Epidermal melanocyte (primary cell): ENCODE measurements at regions not wholly inside any gene's neighbourhood (a gene's known extent, or its start where the extent isn't known, plus 50 kb on each side); places are given as distances from the start of the nearest gene placed in this dataset.
A peak's percentile ranks its signal among the peaks of the same experiment; 100 is the strongest.
"Not testable (repeated sequence)": the region's sequence is repeated elsewhere in the genome, so short reads cannot be mapped to it uniquely, and the experiment has no call there.

ENCODE experiments used
- DNase-seq: peaks from one replicate; pipeline ENCODE4 v3.0.0; 2011; ENCODE audit warnings: low spot score; ENCODE audit not compliant: insufficient read length

GRCh38 chr13:28573595-28574373 lies 78.9 kb upstream of the FLT1 start:
- DNase-seq: no peak

GRCh38 chr13:28572871-28573270 lies 77.9 kb upstream of the FLT1 start:
- DNase-seq: no peak

DNA sequence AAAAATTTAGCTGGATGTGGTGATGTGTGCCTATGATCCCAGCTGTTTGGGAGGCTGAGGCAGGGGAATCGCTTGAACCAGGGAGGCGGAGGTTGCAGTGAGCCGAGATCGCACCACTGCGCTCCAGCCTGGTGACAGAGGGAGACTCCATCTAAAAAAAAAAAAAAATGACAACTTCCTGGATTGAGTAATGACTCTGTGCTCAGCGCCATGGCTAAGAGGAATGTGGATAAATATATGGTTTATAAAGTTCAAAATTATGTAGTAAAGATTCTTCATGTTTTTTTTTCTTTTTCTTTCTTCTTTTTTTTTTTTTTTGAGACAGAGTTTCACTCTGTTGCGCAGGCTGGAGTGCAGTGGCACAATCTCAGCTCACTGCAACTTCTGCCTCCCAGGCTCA lies 75.4 kb upstream of the FLT1 start:
- DNase-seq: not testable (repeated sequence)

DNA sequence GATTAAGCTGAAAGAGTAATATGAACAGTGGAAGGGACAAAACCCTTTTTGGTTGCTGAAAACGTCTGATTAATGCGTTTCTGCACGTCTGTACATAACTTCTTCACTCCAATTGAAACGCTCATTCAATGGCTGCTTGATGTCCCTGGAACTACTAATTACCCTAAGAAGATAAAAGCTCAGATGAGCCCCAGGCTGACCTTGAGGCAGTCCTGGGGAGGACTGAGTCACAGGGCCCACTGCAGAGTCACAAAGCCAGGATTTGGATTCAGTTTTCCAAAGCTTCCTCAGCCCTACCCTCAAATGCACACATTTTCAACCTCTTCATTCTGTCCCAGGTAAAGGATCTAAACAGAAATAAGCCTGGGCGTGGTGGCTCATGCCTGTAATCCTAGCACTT lies 75.0 kb upstream of the FLT1 start:
- DNase-seq: no peak

DNA sequence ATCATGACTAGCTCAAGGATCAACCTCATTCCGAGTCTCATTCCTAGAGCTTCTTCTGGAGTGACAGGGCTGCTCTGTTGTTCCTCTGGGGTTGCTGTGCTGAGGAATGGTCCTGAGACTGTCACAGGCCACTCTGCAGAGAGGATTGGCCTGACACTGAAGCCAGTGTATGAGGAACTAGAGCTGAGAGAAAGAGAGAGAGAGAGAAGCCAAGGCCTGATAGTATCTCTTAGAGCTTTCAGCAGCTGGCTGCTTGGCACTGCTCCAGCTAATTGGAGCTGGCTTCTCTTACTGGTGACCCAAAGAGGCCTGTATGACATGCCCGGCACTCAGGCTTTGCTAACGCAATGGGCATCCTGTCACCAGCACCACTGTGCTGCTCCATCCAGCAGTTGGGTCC lies 73.4 kb upstream of the FLT1 start:
- no peak for DNase-seq

DNA sequence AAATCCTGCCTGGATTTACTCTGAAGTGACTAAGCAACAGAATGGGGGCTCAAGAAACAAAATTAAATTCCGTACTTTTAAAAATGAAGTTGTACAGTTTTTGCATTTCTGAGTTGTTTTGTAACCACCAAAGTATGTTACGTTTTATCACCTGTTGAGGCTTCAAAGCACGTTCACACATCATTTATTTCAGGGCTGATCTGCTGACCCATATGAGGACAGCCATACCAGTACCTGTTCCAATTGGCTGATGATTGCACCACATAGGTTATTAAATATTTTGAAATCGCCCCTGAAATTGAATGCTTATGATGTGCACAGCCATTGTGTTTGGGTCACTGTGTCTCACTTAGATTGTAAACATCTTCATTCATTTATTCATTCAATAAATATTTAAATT lies 72.0 kb upstream of the FLT1 start:
- DNase-seq: no peak

DNA sequence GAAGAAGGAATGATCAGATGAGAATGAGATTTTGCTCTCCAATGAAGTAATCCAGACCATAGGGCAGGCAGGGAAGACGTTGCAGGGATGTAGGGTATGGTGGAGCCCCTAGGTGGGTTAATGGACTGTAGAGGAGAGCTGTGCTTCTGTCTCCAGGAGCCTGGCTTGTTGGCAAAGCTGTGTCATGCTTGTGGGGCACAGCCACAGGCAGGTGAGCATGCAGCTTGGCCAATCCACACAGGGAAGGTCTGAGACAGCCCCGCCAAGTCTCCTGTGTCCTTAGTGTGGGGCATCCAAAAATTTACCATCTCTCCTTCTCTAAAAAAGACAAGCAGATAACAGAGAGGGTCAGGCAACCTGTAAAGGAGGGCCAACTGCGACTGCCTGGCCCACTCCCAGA lies 71.4 kb upstream of the FLT1 start:
- DNase-seq: no peak

DNA sequence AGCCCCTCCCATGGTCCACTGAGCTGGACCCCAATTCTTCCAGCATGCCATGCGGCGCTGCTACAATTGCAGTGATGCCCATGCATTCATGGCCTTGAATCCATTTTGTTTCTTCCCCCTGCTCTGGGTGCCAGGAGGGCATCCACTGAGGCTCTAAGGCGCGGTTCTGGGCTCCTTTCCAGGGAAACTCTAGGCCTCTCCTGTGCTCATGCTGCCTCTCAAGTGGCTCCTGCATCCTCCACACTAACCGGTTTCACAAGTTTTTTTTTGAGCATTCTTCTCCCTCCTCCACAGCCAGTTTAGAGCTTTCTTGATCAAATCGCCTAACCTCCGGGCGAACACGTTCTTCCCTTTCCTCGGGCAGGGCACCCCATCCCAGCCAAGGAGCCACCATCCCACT lies 69.1 kb upstream of the FLT1 start:
- no peak for DNase-seq

DNA sequence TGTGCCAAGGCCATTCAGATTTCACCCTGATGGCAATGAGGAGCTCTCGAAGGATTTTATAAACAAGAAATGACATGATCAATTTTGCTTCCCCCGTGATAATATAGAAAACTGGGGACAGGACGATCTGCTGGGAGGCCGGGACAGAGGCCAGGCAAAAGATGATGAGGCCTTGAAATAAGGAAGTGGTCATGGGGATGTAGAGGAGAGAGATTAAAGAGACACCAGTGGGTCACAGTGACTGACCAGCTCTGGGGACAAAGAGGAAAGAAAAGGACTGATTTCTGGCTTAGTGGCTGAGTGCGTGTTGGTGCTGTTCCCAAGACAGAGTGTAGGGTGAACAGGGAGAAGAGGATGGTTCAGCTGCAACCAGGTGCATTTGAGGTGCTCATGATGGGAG lies 68.7 kb upstream of the FLT1 start:
- DNase-seq: no peak

DNA sequence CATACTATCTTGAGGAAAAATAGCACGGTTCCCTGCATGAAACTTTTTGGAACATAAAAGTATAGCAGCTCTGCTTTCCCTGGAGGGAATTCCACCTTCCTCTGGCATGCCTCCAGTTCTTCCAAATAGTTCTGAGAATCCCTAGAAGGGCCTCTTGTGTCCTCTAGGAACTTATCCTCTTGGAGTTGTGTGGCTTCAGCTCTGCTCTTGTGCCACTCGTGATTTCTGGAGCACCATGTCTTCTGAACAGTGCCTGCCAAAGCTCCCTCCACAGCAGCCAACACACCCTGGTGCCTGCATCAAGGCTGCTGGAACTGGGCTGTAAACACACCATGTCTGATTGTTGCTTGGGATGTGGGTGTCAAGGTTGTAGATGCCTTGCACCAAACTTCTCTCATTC lies 65.7 kb upstream of the FLT1 start:
- DNase-seq: no peak

DNA sequence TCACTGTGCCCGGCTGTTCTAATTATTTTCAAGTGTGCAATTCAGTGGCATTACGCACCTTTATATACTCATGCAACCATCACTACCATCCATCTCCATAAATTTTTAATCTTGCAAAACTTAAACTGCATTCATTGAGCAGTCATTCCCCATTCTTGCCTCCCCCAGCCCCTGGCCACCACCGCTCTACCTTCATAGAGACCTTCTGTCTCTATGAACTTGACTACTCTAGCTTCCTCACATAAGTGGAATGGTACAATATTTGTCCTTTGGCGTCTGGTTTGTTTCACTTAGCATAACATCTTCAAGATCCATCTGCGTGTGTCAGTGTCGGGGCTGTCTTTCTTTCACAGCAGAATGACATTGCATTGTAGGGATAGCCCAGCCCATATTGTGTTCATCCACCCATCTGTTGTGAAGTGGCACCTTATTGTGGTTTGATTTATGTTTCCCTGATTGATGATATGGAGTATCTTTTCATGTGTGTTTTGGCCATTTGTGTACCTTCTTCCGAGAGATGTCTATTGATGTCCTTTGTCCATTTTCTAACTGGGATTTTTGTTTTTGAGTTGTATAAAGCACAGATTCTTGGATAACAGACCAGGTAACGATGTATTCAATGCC lies 64.8 kb upstream of the FLT1 start:
- DNase-seq: no peak

GRCh38 chr13:28558567-28558966 lies 63.6 kb upstream of the FLT1 start:
- DNase-seq: no peak

DNA sequence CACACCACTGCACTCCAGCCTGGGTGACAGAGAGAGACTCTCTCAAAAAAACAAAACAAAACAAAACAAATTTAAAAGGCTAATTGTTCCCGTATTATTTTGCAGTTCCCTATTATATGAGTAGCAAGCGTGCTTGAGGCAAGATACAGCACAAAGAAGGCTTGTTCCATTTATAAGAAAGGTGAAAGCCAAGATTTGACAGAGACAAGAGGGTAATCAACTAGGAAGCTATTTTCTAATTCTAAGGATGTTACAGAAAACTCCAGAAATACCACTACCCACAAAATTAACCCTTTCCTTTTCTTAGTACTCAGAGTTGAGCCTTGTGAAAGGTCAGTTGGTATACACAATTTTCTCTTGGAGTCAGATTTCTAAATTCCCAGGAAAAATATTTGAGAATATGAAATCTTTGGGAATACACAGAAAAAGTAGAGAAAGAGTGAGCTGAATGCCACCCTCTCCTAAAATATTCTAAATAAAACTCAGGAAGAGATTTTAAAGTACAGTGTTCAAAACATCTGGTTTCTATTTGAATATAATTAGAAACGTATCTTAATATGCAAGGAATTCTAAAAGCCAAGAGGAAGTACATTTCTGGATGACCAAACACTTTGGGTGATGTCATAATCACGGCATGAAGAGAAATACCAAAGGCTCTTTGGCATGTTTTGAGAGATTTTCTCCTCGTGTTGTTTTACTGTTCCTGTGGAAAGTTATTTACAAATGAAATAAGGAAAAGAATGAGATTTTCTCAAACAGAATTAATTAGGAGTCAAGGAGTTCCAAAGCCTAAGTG lies 63.0 kb upstream of the FLT1 start:
- peak; percentile 27 for DNase-seq

DNA sequence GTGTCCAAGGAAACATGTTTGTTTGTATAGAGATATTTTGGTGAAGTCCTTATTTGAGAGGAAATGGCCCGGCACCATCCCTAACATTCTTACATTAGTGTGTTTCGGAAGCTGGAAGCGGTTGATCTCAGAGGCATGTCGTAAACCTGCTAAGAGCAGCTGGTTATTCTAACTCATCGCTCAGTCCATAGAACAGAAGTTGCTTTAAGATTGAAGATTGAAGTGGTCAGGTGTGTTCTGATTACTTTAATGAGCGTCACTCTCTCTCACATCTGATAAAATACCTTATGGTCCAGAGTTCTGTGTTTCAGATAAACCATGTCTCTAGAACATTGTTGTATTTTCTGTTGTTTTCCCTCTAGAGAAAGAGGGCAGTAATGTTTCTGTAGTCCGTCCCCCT lies 60.2 kb upstream of the FLT1 start:
- DNase-seq: no peak

GRCh38 chr13:28553971-28554370 lies 59.0 kb upstream of the FLT1 start:
- no peak for DNase-seq

GRCh38 chr13:28552288-28552687 lies 57.4 kb upstream of the FLT1 start:
- no peak for DNase-seq

DNA sequence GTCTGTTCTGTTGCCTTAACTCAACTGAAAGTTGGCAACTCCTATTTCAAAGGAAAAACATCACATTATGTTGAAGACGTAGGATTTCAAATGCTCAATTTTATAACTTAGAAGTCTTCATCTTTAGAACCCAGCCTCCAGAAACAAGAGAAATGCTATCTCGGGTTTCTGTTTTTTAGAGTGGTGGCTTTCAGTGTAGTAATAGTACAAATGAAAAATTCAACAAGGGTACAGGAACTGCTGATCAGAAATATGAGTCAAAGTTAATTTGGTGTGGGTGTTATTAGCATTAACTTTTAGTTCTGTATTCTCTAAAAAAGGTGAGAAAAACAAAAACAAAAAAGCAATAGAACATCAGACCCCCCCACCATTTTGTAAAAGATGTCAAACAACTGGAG lies 56.6 kb upstream of the FLT1 start:
- no peak for DNase-seq

DNA sequence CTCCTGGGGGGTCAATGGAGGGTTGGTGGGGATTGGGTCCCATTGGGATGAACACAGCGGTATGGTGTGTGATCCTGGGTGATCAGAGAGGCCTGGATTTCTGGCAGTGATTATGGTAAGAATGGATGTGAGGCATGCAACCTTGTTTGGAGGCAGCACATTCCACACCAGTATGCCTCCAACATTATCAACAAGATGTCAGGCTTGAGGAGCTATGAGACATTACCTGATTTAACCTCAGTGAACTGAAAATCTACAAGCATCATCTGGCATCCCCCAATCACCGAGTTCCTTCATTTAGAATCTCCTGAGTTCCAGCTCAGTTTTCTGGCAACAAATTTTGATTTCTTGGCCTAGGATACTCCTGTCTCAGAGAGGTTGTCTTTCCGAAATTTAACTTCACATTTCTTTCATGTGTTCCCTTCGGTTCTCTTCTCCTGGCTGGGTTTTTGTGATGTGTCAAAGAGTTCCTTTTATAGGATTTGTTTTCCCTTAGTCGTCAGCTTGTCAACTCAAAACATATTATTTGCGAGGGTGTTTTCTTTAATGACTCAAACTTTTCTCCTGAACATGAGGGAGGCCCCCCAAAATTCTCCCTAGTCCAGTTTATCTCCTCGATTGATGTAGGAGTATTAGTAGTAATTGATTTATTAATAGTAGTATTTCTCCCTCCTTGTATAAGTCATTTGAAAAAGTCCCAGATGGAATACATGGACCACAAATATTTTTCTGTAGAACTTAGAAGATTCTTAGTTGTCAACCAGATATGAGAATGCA lies 56.0 kb upstream of the FLT1 start:
- DNase-seq: no peak

- DNase-seq: no peak
Observed at GRCh38 chr13:28550091-28550490, 55.2 kb upstream of the FLT1 start.

GRCh38 chr13:28548872-28549271 lies 53.9 kb upstream of the FLT1 start:
- DNase-seq: no peak

- DNase-seq: no peak
Observed at GRCh38 chr13:28548468-28548867, 53.5 kb upstream of the FLT1 start.
